GM18498 (cell line): ENCODE measurements at regions not wholly inside any gene's neighbourhood (a gene's known extent, or its start where the extent isn't known, plus 50 kb on each side); places are given as distances from the start of the nearest gene placed in this dataset.

Source experiments
- ATAC-seq: cut with Tn5 transposase; IDR thresholded peaks from one replicate; pipeline ENCODE4 v1.9.1; 2021; ENCODE audit warnings: mild to moderate bottlenecking, moderate library complexity; ENCODE audit not compliant: unreplicated experiment

GRCh38 chr7:52502281-52502680, 533.2 kb upstream of the POM121L12 start:
- no peak for ATAC-seq

GRCh38 chr7:52501696-52502095, 533.7 kb upstream of the POM121L12 start:
- no peak for ATAC-seq

GRCh38 chr7:52500841-52501240, 534.6 kb upstream of the POM121L12 start:
- no peak for ATAC-seq

- no peak for ATAC-seq
These were observed 537.1 kb upstream of the POM121L12 start for GRCh38 chr7:52498366-52498765.

- ATAC-seq, result no peak
These were observed 549.2 kb upstream of the POM121L12 start for GRCh38 chr7:52486267-52486666.

- no peak for ATAC-seq
These were observed 553.4 kb upstream of the POM121L12 start for GRCh38 chr7:52482076-52482475.

- no peak for ATAC-seq
These were observed 553.9 kb upstream of the POM121L12 start for GRCh38 chr7:52481571-52481970.

- no peak for ATAC-seq
These were observed 555.4 kb upstream of the POM121L12 start for GRCh38 chr7:52479990-52480389.

GRCh38 chr7:52475001-52475582, 560.3 kb upstream of the POM121L12 start:
- ATAC-seq, result no peak

GRCh38 chr7:52473756-52474155, 561.7 kb upstream of the POM121L12 start:
- ATAC-seq, result no peak

- no peak for ATAC-seq
These were observed 563.3 kb upstream of the POM121L12 start for GRCh38 chr7:52472006-52472620.

GRCh38 chr7:52465216-52465615, 570.2 kb upstream of the POM121L12 start:
- ATAC-seq, result no peak

- ATAC-seq, result no peak
These were observed 572.1 kb upstream of the POM121L12 start for GRCh38 chr7:52463341-52463740.

GRCh38 chr7:52462474-52462873, 573.0 kb upstream of the POM121L12 start:
- no peak for ATAC-seq

- ATAC-seq, result no peak
These were observed 579.9 kb upstream of the POM121L12 start for GRCh38 chr7:52455571-52455970.

- no peak for ATAC-seq
These were observed 584.6 kb upstream of the POM121L12 start for GRCh38 chr7:52450816-52451215.

- ATAC-seq, result no peak
These were observed 587.8 kb upstream of the POM121L12 start for GRCh38 chr7:52447581-52448180.

GRCh38 chr7:52436278-52436677, 599.2 kb upstream of the POM121L12 start:
- no peak for ATAC-seq

- no peak for ATAC-seq
These were observed 604.2 kb upstream of the POM121L12 start for GRCh38 chr7:52431082-52431815.

GRCh38 chr7:52423251-52423650, 612.2 kb upstream of the POM121L12 start:
- ATAC-seq, result no peak

GRCh38 chr7:52413051-52413450, 622.4 kb upstream of the POM121L12 start:
- ATAC-seq, result no peak

GRCh38 chr7:52410032-52410431, 625.4 kb upstream of the POM121L12 start:
- ATAC-seq, result no peak
